Heart right ventricle (tissue), 16 donors: ENCODE measurements at regions not wholly inside any gene's neighbourhood (a gene's known extent, or its start where the extent isn't known, plus 50 kb on each side); places are given as distances from the start of the nearest gene placed in this dataset.

Experiments
- ATAC-seq, 8 donors: fragments of 200-7000 bp; cut with Tn5 transposase; one replicate each; pipeline ENCODE4 v1.9.1; 2020; ENCODE audit warnings: mild to moderate bottlenecking in 8 of 8, moderate library complexity in 8 of 8, moderate number of reproducible peaks in 1 of 8
- DNase-seq, 2 donors: peaks; one replicate each; pipeline ENCODE4 v3.0.0-alpha.2; 2020
- H3K27ac ChIP-seq, 10 donors: fragments of 200-600 bp; sonication (generic) in 2 of 10; one replicate each; pipeline versions ENCODE4 v1.5.0 to v1.8.0; 2020 to 2022; ENCODE audit warnings: mild to moderate bottlenecking in 3 of 10
- H3K27me3 ChIP-seq, 7 donors: fragments of 200-600 bp; one replicate each; pipeline ENCODE4 v1.8.0; 2021 to 2022; ENCODE audit warnings: mild to moderate bottlenecking in 2 of 7
- H3K36me3 ChIP-seq, 9 donors: fragments of 200-600 bp; sonication (generic) in 1 of 9; one replicate each; pipeline versions ENCODE4 v1.5.0 to v1.8.0; 2020 to 2022; ENCODE audit warnings: mild to moderate bottlenecking in 2 of 9
- H3K4me1 ChIP-seq, 9 donors: fragments of 200-600 bp; sonication (generic) in 1 of 9; one replicate each; pipeline versions ENCODE4 v1.5.0 to v1.8.0; 2020 to 2022; ENCODE audit warnings: mild to moderate bottlenecking in 4 of 9
- H3K4me3 ChIP-seq, 10 donors: fragments of 200-600 bp; sonication (generic) in 2 of 10; one replicate each; pipeline versions ENCODE4 v1.5.0 to v1.8.0; 2020 to 2022; ENCODE audit warnings: mild to moderate bottlenecking in 7 of 10, moderate library complexity in 2 of 10
- H3K9me3 ChIP-seq, 11 donors: fragments of 200-600 bp in 10 of 11; sonication (generic) in 2 of 11; one replicate each; pipeline versions ENCODE4 v1.5.0 to v1.8.0; 2013 to 2022; ENCODE audit warnings: mild to moderate bottlenecking in 2 of 11, control low read depth in 1 of 11, moderate library complexity in 1 of 11
- CTCF ChIP-seq, 9 donors: fragments of 200-600 bp; sonication (generic) in 2 of 9; IDR thresholded peaks; one replicate each; pipeline versions ENCODE4 v1.5.0 to v1.8.0; 2021 to 2022; ENCODE audit warnings: antibody characterized with exemption in 9 of 9, mild to moderate bottlenecking in 5 of 9, moderate library complexity in 1 of 9
- WGBS, 2 donors: extraction: QIAGEN DNeasy Blood & Tissue Kit; methylation state at CpG; one replicate each; pipeline ENCODE4 v1.1.7; 2013; ENCODE audit warnings: inconsistent platforms in 1 of 2; 5-methylcytosine and 5-hydroxymethylcytosine counted together
- intact Hi-C, 10 donors: fragments of 100-400 bp; cut with DNase I; formaldehyde crosslinking; loops; one replicate each; pipeline versions ENCODE4 v1.11.1 to v1.14.2; 2022
- donor health status: Arrhythmogenic right ventricular cardiomyopathy.
- donor health status: ischemic (EF 13 %, LVEDD 7.1; RV severe dilation, severe dysfunction).
- donor health status: healthy with polysubstance abuse.
- donor health status: DM: no; HTN: yes; CAD: no.
- donor health status: DM: no; HTN: no; CAD: no.
- donor health status: ischemic (EF 25% LVEDD 6.9; RV normal size, moderate dysfunction).
- donor health status: ischemic (EF 25% LVEDD 5.7; RV mildly dilated, moderate dysfunction).
- donor health status: healthy.
- donor health status: DM: yes; HTN: yes; CAD: no.
- donor health status: Ischemic cardiomyopathy.
- donor health status: ischemic (EF 35%, LVEDD 5.7; RV mildly dilated, moderate dysfunction).
- donor health status: nonischemic (EF 11% LVEDD 7.7; RV severe dilation, severe dysfunction).
- donor health status: DM: yes; HTN: yes; CAD: no.
- donor health status: PGD.
- donor health status: ischemic (EF 29% LVEDD 5.4; RV normal size, mild dysfunction).
- donor health status: nonischemic (EF 23%, LVEDD 6.1; RV moderate dilation, normal function).

- Histone ChIP-seq H3K9me3 (no peaks in the 10 kb centered on the region), H3K4me3 (no peak overlapping the region), H3K4me1 (no peaks in the 10 kb centered on the region), H3K27me3 (no peaks in the 10 kb centered on the region), H3K36me3 (no peaks in the 10 kb centered on the region), H3K27ac (no peak overlapping the region)
- intact Hi-C loops = no loop called here
- ATAC-seq (no peak), DNase-seq (no peak)
- WGBS, 2 donors = 75 to 76% methylated on average over 3 of the region's 3 CpGs
- no peak for TF ChIP-seq CTCF (IDR thresholded peaks at IDR 0.05)
Measured at GRCh38 chr13:82002710-82003109, 1661.8 kb upstream of the SPRY2 start.

DNA sequence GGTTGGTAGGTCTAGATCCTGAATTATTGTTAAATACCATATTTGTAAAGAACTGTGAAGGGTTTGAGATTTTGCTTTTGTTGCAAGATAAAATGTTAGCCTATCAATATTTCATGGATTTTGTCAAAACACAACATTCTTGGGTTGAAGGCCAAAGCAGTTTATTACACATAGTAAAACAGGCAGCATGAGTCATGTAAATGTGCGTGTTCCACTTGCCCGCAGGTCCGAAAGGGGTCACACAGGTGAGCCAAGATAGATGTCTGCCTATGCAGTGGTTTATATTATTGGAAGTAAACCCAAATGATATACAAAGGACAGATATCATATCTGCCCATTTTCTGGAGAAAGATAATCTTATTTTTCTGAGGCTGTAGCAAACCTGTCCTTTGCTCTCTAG is 1654.4 kb upstream of the SPRY2 start:
- H3K27ac ChIP-seq = no peak overlapping the region
- no peak for DNase-seq
- WGBS, 2 donors = 83 to 93% methylated on average over 3 of the region's 3 CpGs
- no peak for ATAC-seq
- H3K36me3 ChIP-seq = no peaks in the 10 kb centered on the region
- no peak overlapping the region for H3K4me3 ChIP-seq
- intact Hi-C loops = no loop called here
- TF ChIP-seq CTCF (IDR thresholded peaks at IDR 0.05) = no peak
- H3K4me1 ChIP-seq = no peaks in the 10 kb centered on the region
- peaks cover 0 to 6% (median 0%) of the 10 kb centered on the region in 11 donors for H3K9me3 ChIP-seq
- H3K27me3 ChIP-seq = no peaks in the 10 kb centered on the region

GRCh38 chr13:81990652-81991051 is 1649.7 kb upstream of the SPRY2 start:
- H3K27me3 ChIP-seq = no peaks in the 10 kb centered on the region
- no peak overlapping the region for H3K27ac ChIP-seq
- no peak for DNase-seq
- H3K4me1 ChIP-seq = no peaks in the 10 kb centered on the region
- intact Hi-C loops = no loop called here
- H3K4me3 ChIP-seq = no peak overlapping the region
- no peaks in the 10 kb centered on the region for H3K36me3 ChIP-seq
- no peak for TF ChIP-seq CTCF (IDR thresholded peaks at IDR 0.05)
- peaks cover 0 to 4% (median 0%) of the 10 kb centered on the region in 11 donors for H3K9me3 ChIP-seq
- WGBS, 2 donors = 89% methylated on average over 6 of the region's 6 CpGs
- no peak for ATAC-seq

DNA sequence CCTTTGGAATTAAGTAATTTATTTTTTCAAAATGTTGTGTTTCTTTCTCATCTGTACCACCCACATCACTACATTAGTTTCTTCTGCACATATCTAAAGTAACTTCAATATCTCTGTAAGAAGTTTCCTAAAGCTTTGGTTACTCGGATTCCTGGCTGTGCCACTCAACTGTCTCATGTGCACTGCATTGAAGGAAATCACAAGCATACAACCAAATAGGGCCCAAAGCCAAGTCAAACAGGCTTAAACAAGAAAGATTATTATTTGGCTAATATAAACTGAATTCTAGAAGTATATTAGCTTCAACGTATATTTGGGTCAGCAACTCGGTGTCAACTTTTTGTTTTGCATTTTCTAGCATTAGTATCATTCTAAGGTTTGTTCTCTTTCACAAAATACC is 1647.6 kb upstream of the SPRY2 start:
- H3K4me1 ChIP-seq = no peaks in the 10 kb centered on the region
- no peaks in the 10 kb centered on the region for H3K27me3 ChIP-seq
- TF ChIP-seq CTCF (IDR thresholded peaks at IDR 0.05) = no peak
- H3K9me3 ChIP-seq = peaks cover 0 to 14% (median 0%) of the 10 kb centered on the region in 11 donors
- 41 to 49% methylated on average over 3 of the region's 3 CpGs for WGBS, 2 donors
- DNase-seq (no peak), ATAC-seq (no peak)
- H3K27ac ChIP-seq = no peak overlapping the region
- no peak overlapping the region for H3K4me3 ChIP-seq
- H3K36me3 ChIP-seq = no peaks in the 10 kb centered on the region
- intact Hi-C loops = no loop called here
